Cardiac septum (tissue), 1 donor: ENCODE measurements at regions not wholly inside any gene's neighbourhood (a gene's known extent, or its start where the extent isn't known, plus 50 kb on each side); places are given as distances from the start of the nearest gene placed in this dataset.

Experiments
- DNase-seq: peaks from one replicate; pipeline ENCODE4 v3.0.0-alpha.2; 2020; ENCODE audit warnings: low spot score
- intact Hi-C: fragments of 100-400 bp; cut with DNase I; formaldehyde crosslinking; loops from one replicate; pipeline ENCODE4 v1.14.0; 2022
- donor health status: DM: no; HTN: no; CAD: no.

DNA sequence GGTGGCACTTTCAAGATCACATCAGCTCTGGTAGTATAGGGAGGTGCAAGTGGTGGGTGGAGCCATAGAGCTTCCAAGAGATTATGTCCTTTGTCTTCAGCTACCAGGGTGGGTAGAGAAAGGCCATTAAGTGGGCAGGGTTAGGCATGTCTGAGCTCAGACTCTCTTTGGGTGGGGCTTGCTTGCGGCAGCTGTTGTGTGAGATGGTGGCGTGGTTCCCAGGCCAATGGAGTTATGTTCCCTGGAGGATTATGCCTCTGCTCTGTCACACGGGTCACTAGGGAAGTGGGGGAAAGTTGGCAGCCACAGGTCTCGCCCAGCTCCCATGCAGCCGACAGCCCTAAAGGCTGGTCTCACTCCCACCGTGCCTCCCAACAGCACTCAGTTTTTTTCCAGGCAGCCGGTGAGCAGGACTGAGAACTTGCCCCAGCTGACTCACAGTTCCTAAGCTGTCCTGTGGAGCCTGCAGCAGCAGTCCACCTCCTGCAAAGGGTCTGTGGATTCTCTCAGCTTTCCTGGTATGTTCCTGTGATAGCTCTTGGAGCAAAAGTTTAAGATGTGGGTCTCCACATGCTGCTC is 459.0 kb downstream of the SH2D4B start:
- intact Hi-C loops = no loop called here
- no peak for DNase-seq

DNA sequence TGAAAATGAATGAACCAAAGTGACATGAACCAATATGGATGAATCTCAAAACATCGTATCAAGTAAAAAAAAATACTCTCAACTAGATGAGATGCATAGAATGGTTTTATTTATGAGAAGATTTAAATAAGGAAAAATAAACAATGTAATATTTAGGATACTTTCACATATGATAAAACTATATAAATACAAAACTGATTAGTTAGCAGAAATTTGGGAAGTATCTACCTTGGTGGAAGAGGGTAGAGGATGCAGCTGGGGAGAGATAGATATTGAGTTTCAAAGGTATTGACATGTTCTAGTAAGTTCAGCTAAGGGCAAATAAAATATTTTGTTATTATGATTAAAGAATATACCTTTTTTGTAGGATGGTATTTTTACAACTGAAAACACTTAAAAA is 463.1 kb downstream of the SH2D4B start:
- intact Hi-C loops = no loop called here
- no peak for DNase-seq

- DNase-seq = no peak
- intact Hi-C loops = no loop called here
Measured at GRCh38 chr10:81002382-81002781, 464.7 kb downstream of the SH2D4B start.

- intact Hi-C loops = no loop called here
- no peak for DNase-seq
Measured at GRCh38 chr10:81007872-81008271, 470.2 kb downstream of the SH2D4B start.

- intact Hi-C loops = no loop called here
- no peak for DNase-seq
Measured at GRCh38 chr10:81008726-81009125, 471.0 kb downstream of the SH2D4B start.

GRCh38 chr10:81009296-81009695 is 471.6 kb downstream of the SH2D4B start:
- intact Hi-C loops = no loop called here
- DNase-seq = no peak

DNA sequence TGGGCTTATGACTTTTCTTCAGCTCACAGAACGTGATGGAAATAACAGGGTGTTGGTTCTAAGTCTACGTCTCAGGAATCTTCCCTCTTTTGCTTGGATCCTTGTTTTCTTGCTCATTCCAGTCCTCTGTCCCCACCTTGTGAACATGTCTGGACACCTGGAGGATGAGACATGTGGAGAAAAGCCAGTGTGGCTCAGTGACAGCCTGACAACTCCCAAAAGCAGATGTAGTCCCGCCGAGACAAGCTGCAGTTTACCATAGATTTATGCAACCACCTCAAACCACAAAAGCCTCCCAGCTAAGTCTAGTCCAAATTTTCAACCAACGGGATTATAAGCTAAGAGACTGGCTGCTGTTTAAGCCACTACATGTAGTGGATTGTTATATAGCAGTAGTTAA is 476.1 kb downstream of the SH2D4B start:
- no peak for DNase-seq
- intact Hi-C loops = no loop called here

- no peak for DNase-seq
- intact Hi-C loops = no loop called here
Measured at GRCh38 chr10:81019029-81019890, 481.6 kb downstream of the SH2D4B start.

GRCh38 chr10:81021428-81022129 is 483.9 kb downstream of the SH2D4B start:
- DNase-seq = no peak
- intact Hi-C loops = no loop called here

GRCh38 chr10:81026591-81026990 is 488.9 kb downstream of the SH2D4B start:
- DNase-seq = no peak
- intact Hi-C loops = no loop called here

GRCh38 chr10:81027223-81027622 is 489.5 kb downstream of the SH2D4B start:
- intact Hi-C loops = no loop called here

DNA sequence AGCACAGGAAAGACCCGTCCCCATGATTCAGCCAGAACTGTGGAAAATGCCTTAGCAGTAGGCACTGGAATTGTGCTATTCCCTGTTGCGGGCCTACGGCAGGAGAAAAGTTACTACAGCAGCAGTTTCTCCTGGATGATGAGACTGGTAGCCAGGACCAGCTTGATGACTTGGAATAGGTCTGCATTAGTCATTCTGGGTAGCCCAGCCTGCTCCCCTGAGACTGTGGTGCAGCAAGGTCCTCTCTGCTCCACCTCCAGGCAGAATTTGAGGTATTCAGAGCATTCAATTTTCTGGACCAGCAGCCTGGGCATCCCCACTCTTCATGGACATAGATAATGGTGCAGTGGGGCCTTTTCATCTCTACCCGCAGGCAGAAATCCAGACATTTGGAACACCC is 490.0 kb downstream of the SH2D4B start:
- intact Hi-C loops = no loop called here

More at GRCh38 chr10:81027223-81027622, 489.5 kb downstream of the SH2D4B start:
- no peak for DNase-seq

GRCh38 chr10:81031774-81032173 is 494.1 kb downstream of the SH2D4B start:
- DNase-seq = no peak

More for the DNA sequence above, 490.0 kb downstream of the SH2D4B start:
- no peak for DNase-seq

DNA sequence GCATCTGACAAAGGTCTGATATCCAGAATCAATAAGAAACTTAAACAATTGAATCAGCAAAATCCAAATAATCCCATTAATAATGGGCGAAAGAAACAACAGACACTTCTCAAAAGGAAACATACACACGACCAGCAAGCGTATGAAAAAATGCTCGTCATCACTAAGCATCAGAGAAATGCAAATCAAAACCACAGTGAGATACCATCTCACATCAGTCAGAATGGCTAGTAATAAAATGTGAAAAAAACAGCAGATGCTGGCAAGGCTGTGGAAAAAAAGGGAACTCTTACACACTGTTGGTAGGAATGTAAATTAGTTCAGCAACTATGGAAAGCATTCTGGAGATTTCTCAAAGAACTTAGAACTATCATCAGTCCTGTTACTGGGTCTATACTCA is 496.7 kb downstream of the SH2D4B start:
- intact Hi-C loops = no loop called here

More at GRCh38 chr10:81031774-81032173, 494.1 kb downstream of the SH2D4B start:
- intact Hi-C loops = no loop called here

DNA sequence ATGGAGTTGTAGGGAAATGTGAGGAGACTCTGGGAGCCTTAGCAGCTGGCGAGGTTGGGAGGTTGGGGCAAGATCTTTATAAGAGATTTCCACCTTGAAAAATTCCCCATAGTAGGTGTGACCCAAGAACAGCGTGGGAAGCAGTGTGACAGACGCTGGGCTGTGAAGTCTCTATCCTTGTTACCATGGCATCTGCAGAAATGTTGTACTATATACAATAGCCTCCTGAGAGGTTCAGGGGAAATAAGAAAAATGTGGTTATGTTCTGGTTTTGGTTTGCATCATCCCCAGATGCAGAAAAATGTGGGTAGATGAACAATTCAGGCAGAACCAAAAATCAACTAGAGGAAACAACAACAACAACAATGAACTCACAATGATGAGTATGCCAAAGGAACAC is 498.6 kb downstream of the SH2D4B start:
- intact Hi-C loops = no loop called here
- DNase-seq = no peak

More for the DNA sequence above, 496.7 kb downstream of the SH2D4B start:
- DNase-seq = no peak

- intact Hi-C loops = no loop called here
- DNase-seq = no peak
Measured at GRCh38 chr10:81040031-81040430, 502.3 kb downstream of the SH2D4B start.

DNA sequence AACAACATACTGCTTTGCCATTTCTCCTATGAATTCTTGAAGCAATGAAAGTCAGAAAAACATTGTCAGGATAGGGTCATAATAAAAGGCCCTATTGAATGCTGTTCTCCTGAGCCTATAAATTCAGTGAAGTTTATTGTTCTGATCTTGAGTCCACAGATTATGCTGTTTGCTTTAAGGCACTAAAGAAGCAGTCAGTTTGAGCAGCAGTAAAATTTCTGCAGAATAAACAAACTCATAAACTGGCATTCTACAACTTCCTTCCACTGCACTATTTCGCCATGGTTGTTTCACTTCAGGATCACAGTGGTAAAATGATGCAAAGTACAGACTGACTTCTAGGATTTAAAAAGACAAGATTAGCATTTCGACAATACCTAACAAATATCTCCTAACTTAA is 503.2 kb downstream of the SH2D4B start:
- intact Hi-C loops = no loop called here
- no peak for DNase-seq

- no peak for DNase-seq
- intact Hi-C loops = no loop called here
Measured at GRCh38 chr10:81042647-81043046, 504.9 kb downstream of the SH2D4B start.

- no peak for DNase-seq
- intact Hi-C loops = no loop called here
Measured at GRCh38 chr10:81065474-81065873, 527.8 kb downstream of the SH2D4B start.

DNA sequence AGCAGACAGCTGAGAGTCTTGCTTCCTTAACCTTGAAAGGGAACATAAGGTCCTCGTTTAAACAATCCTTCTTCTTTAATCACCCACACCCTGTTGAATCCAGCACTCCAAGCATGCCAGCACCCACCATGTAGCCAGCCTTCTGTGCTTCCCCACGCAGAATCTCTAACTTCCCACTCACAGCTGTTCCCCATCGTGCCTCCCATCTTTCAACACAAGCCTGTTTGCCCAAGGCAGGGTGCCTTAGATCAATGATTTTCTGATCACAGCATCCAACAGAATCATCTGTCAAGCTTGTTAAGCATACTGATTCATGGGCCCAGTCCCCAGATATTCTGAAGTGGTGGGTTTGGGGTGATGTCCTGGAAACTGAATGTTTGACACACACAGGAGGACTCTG is 530.8 kb downstream of the SH2D4B start:
- no peak for DNase-seq
- intact Hi-C loops = no loop called here
